ENCODE measurements at regions not wholly inside any gene's neighbourhood (a gene's known extent, or its start where the extent isn't known, plus 50 kb on each side); places are given as distances from the start of the nearest gene placed in this dataset.

GRCh38 chr2:129133692-129134641 is 815.3 kb upstream of the HS6ST1 start:
- no peak for DNase-seq

- DNase-seq = no peak
Measured at GRCh38 chr2:129135017-129135416, 816.3 kb upstream of the HS6ST1 start.

- no peak for DNase-seq
Measured at GRCh38 chr2:129139380-129139779, 820.7 kb upstream of the HS6ST1 start.

GRCh38 chr2:129142465-129142864 is 823.8 kb upstream of the HS6ST1 start:
- DNase-seq = no peak

GRCh38 chr2:129144082-129144791 is 825.6 kb upstream of the HS6ST1 start:
- no peak for DNase-seq

- DNase-seq = no peak
Measured at GRCh38 chr2:129152514-129152913, 827.0 kb upstream of the RAB6C start.

GRCh38 chr2:129160879-129161278 is 818.6 kb upstream of the RAB6C start:
- DNase-seq = no peak

- no peak for DNase-seq
Measured at GRCh38 chr2:129164220-129164949, 815.1 kb upstream of the RAB6C start.

GRCh38 chr2:129165006-129165405 is 814.5 kb upstream of the RAB6C start:
- no peak for DNase-seq

- DNase-seq = no peak
Measured at GRCh38 chr2:129167456-129167855, 812.0 kb upstream of the RAB6C start.

GRCh38 chr2:129170570-129170969 is 808.9 kb upstream of the RAB6C start:
- no peak for DNase-seq

- no peak for DNase-seq
Measured at GRCh38 chr2:129174143-129174542, 805.3 kb upstream of the RAB6C start.

- no peak for DNase-seq
Measured at GRCh38 chr2:129175051-129175450, 804.4 kb upstream of the RAB6C start.

- DNase-seq = no peak
Measured at GRCh38 chr2:129176375-129176774, 803.1 kb upstream of the RAB6C start.

GRCh38 chr2:129178356-129178755 is 801.1 kb upstream of the RAB6C start:
- no peak for DNase-seq

GRCh38 chr2:129179199-129179598 is 800.3 kb upstream of the RAB6C start:
- DNase-seq = no peak

GRCh38 chr2:129180124-129180716 is 799.2 kb upstream of the RAB6C start:
- DNase-seq = no peak

GRCh38 chr2:129181433-129181832 is 798.0 kb upstream of the RAB6C start:
- DNase-seq = no peak

- DNase-seq = no peak
Measured at GRCh38 chr2:129181963-129182362, 797.5 kb upstream of the RAB6C start.

GRCh38 chr2:129187343-129187742 is 792.1 kb upstream of the RAB6C start:
- no peak for DNase-seq

- no peak for DNase-seq
Measured at GRCh38 chr2:129188451-129188850, 791.0 kb upstream of the RAB6C start.

- DNase-seq = no peak
Measured at GRCh38 chr2:129189617-129190319, 789.7 kb upstream of the RAB6C start.
